Lower leg skin (tissue), 4 donors: ENCODE measurements at regions not wholly inside any gene's neighbourhood (a gene's known extent, or its start where the extent isn't known, plus 50 kb on each side); places are given as distances from the start of the nearest gene placed in this dataset.

Experiments used
- DNase-seq, 2 donors: peaks; one replicate each; pipeline ENCODE4 v3.0.0-alpha.2; 2019; ENCODE audit warnings: low spot score in 2 of 2
- H3K4me3 ChIP-seq: fragments of 200-600 bp; sonication (generic); 2 replicates; pipeline ENCODE4 v1.5.1; 2017; ENCODE audit warnings: mild to moderate bottlenecking, low read depth; ENCODE audit not compliant: poor library complexity, severe bottlenecking
- POLR2A ChIP-seq, 2 donors: fragments of 450-650 bp; IDR thresholded peaks; one replicate each; pipeline ENCODE4 v1.6.1; 2016 to 2017; ENCODE audit warnings: antibody characterized with exemption in 2 of 2, mild to moderate bottlenecking in 1 of 2, moderate library complexity in 1 of 2
- whole genome bisulfite sequencing, 2 donors: methylation state at CpG; one replicate each; pipeline ENCODE4 v1.1.5; 2018; 5-methylcytosine and 5-hydroxymethylcytosine counted together
- intact Hi-C: fragments of 100-400 bp; cut with DNase I; formaldehyde crosslinking; loops from one replicate; pipeline ENCODE4 v1.15.0; 2023; ENCODE audit warnings: low total_unique reads
- TF ChIP-seq, protein P1 (sequence below), 3 donors: fragments of 450-650 bp; IDR thresholded peaks; one replicate each; pipeline ENCODE4 v1.5.1; 2016; ENCODE audit warnings: antibody characterized with exemption in 3 of 3, mild to moderate bottlenecking in 3 of 3, moderate library complexity in 2 of 3

DNA sequence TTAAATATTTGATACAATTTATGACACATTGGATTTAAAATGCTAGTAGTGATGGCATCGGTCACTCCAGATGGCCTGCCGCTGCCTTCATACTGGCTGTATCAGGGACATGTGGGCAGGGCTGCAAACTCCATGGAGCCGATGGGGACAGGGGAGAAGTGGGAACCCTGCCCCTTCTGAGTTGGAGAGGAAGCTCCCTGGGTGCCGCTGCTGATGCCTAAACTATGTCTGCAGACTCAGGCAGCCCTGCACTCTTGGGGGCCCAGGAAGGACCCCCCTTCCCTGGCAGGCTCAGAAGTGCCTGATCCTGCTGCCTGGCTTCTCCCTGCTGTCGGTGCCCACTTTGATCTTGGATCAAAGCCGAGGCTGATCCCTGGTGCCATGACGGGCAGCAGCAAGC is 1522.1 kb downstream of the OTOL1 start:
- H3K4me3 ChIP-seq = no peak overlapping the region
- no peak for DNase-seq
- WGBS, 2 donors = 90 to 93% methylated on average over 7 of the region's 7 CpGs
- TF ChIP-seq POLR2A (IDR thresholded peaks at IDR 0.05) = no peak
- TF ChIP-seq, protein P1, sequence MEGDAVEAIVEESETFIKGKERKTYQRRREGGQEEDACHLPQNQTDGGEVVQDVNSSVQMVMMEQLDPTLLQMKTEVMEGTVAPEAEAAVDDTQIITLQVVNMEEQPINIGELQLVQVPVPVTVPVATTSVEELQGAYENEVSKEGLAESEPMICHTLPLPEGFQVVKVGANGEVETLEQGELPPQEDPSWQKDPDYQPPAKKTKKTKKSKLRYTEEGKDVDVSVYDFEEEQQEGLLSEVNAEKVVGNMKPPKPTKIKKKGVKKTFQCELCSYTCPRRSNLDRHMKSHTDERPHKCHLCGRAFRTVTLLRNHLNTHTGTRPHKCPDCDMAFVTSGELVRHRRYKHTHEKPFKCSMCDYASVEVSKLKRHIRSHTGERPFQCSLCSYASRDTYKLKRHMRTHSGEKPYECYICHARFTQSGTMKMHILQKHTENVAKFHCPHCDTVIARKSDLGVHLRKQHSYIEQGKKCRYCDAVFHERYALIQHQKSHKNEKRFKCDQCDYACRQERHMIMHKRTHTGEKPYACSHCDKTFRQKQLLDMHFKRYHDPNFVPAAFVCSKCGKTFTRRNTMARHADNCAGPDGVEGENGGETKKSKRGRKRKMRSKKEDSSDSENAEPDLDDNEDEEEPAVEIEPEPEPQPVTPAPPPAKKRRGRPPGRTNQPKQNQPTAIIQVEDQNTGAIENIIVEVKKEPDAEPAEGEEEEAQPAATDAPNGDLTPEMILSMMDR (IDR thresholded peaks at IDR 0.05) = no peak
- intact Hi-C loops = no loop called here

DNA sequence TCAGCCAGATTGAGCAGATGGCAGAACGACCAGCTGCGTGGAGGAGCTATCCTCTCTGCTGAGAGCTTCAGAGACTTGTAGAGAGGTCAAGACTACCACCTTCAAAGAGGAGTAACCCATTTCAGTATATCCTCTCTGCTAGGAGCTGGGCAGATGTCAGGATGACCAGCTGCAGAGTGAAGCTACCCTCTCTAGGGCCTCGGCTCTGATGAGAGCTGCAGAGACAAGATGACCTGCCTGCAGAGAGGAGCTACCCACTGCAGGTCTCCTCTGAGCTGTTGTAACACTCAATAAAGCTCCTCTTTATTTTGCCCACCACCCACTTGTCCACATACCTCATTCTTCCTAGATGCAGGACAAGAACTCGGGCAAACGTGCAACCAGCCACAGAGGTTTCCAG is 1522.7 kb downstream of the OTOL1 start:
- intact Hi-C loops = no loop called here
- 54 to 95% methylated on average over 5 of the region's 5 CpGs for WGBS, 2 donors
- TF ChIP-seq, protein P1 (IDR thresholded peaks at IDR 0.05) = no peak
- TF ChIP-seq POLR2A (IDR thresholded peaks at IDR 0.05) = no peak

DNA sequence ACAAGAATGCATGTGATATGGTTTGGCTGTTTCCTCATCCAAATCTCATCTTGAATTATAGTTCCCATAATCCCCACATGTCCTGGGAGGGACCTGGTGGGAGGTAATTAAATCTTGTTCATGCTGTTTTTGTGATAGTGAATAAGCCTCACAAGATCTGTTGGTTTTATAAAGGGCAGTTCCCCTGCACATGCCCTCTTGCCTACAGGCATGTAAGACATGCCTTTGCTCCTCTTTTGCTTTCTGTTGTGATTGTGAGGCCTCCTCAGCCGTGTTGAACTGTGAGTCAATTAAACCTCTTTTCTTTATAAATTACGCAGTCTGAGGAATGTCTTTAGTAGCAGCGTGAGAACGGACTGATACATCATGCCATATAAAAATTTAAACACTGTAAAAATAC is 1537.0 kb downstream of the OTOL1 start:
- TF ChIP-seq, protein P1 (IDR thresholded peaks at IDR 0.05) = no peak
- no peak for TF ChIP-seq POLR2A (IDR thresholded peaks at IDR 0.05)
- intact Hi-C loops = no loop called here
- H3K4me3 ChIP-seq = no peak overlapping the region
- 63 to 72% methylated on average over 4 of the region's 4 CpGs for WGBS, 2 donors
- no peak for DNase-seq

More for the DNA sequence above, 1522.7 kb downstream of the OTOL1 start:
- H3K4me3 ChIP-seq = no peak overlapping the region
- no peak for DNase-seq

DNA sequence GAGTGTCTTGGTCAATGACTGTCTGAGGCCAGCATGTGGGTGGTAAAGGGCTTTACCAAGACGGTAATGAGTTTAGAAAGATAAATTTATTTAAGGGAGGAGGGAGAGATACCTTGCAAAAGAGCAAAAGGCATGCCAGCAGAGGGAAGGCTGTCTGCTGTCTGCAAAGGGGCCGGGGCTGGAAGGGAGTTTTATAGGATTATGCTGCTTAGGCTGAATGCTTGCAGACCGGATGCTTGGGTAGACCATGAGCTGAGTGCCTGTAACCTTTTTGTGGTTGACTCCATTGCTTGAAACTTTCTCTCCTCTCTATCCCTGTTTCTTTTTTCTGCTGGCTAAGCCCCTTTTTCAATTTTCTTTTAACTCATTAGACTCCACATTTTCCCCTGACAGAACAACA is 1543.0 kb downstream of the OTOL1 start:
- TF ChIP-seq POLR2A (IDR thresholded peaks at IDR 0.05) = no peak
- TF ChIP-seq, protein P1 (IDR thresholded peaks at IDR 0.05) = no peak
- no peak overlapping the region for H3K4me3 ChIP-seq
- 75 to 78% methylated on average over 3 of the region's 3 CpGs for WGBS, 2 donors
- intact Hi-C loops = no loop called here
- DNase-seq = no peak

DNA sequence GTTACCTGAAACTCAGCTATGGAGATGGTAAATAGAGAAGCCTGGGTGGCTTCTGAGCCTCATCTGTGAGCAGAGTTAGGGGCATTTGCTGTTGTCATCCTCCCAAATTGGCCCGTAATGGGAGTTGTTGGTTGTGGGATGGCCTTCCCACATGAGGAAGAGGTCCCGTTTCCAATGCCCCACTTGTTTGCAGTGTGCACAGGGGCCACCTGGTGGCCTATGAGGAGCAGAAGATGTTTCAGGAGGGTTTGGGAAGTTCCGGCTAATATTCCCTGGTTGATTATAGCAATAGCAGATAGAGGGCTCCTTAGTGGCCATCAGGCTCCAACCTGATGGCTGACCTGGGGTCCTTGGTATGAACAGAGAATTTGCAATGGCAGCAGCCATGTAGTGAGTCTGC is 1546.5 kb downstream of the OTOL1 start:
- 29 to 36% methylated on average over 3 of the region's 3 CpGs for WGBS, 2 donors
- no peak overlapping the region for H3K4me3 ChIP-seq
- DNase-seq = no peak
- TF ChIP-seq, protein P1 (IDR thresholded peaks at IDR 0.05) = no peak
- no peak for TF ChIP-seq POLR2A (IDR thresholded peaks at IDR 0.05)
- intact Hi-C loops = no loop called here

DNA sequence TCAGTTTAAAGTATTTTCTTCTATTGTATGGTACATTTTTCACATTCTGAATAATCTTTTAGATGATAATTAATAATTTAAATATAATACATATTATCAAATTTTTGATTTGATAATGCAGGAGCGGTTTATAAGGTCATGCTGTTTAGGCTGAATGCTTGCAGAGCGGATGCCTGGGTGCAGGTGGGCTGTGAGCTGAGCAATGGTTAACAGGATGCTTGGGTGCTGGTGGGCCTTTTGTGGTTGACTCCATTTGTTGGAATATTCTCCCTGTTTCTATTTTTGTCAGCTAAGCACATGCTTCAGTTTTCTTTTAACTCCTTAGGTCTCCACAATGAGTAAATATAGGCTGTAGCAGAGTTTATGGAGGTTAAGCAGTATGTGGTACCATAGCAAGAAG is 1549.3 kb downstream of the OTOL1 start:
- no peak overlapping the region for H3K4me3 ChIP-seq
- intact Hi-C loops = no loop called here
- TF ChIP-seq POLR2A (IDR thresholded peaks at IDR 0.05) = no peak
- TF ChIP-seq, protein P1 (IDR thresholded peaks at IDR 0.05) = no peak
- 92 to 97% methylated on average over 2 of the region's 2 CpGs for WGBS, 2 donors
- no peak for DNase-seq
